Neuronal stem cell (in vitro differentiated cells): ENCODE measurements at regions not wholly inside any gene's neighbourhood (a gene's known extent, or its start where the extent isn't known, plus 50 kb on each side); places are given as distances from the start of the nearest gene placed in this dataset.

ENCODE experiments used
- DNase-seq: peaks from one replicate; pipeline ENCODE4 v3.0.0-alpha.2; 2013; ENCODE audit warnings: low spot score
- H2AFZ ChIP-seq: one replicate; pipeline ENCODE4 v1.6.1; 2013; ENCODE audit warnings: mild to moderate bottlenecking, low read length, inconsistent platforms
- H2AK5ac ChIP-seq: 2 replicates; pipeline ENCODE4 v1.6.1; 2013; ENCODE audit warnings: low read depth, mild to moderate bottlenecking, inconsistent platforms, low read length, moderate library complexity, mixed read lengths
- H2BK120ac ChIP-seq: 2 replicates; pipeline ENCODE4 v1.6.1; 2013; ENCODE audit warnings: low read depth, mild to moderate bottlenecking, inconsistent platforms, low read length, moderate library complexity, mixed read lengths
- H2BK12ac ChIP-seq: one replicate; pipeline ENCODE4 v1.6.1; 2013; ENCODE audit warnings: low read length, inconsistent platforms
- H2BK15ac ChIP-seq: 2 replicates; pipeline ENCODE4 v1.6.1; 2013; ENCODE audit warnings: mild to moderate bottlenecking, low read length, inconsistent platforms, mixed read lengths
- H2BK5ac ChIP-seq: one replicate; pipeline ENCODE4 v1.6.1; 2013; ENCODE audit warnings: inconsistent platforms, mild to moderate bottlenecking, low read length, moderate library complexity
- H3K14ac ChIP-seq: one replicate; pipeline ENCODE4 v1.6.1; 2013; ENCODE audit warnings: low read length, inconsistent platforms
- H3K18ac ChIP-seq: 2 replicates; pipeline ENCODE4 v1.6.1; 2013; ENCODE audit warnings: low read length, inconsistent platforms
- H3K23ac ChIP-seq: 2 replicates; pipeline ENCODE4 v1.6.1; 2013; ENCODE audit warnings: low read depth, mild to moderate bottlenecking, mixed read lengths, low read length, inconsistent platforms; ENCODE audit not compliant: poor library complexity
- H3K27ac ChIP-seq: replicated peaks from 3 replicates; pipeline ENCODE4 v1.5.1; 2013; ENCODE audit warnings: low read length, inconsistent platforms
- H3K27me3 ChIP-seq, 3 experiments: 2 replicates each; pipeline ENCODE4 v1.6.1; 2013; ENCODE audit warnings: low read length in 3 of 3, mild to moderate bottlenecking in 2 of 3, inconsistent platforms in 1 of 3, low read depth in 1 of 3, mixed read lengths in 1 of 3, moderate library complexity in 1 of 3; ENCODE audit not compliant: control insufficient read depth in 3 of 3, insufficient read depth in 3 of 3
- H3K36me3 ChIP-seq, 2 donors: replicated peaks in 1 of 2; 2 replicates each; pipeline ENCODE4 v1.6.1; 2013; ENCODE audit warnings: low read length in 2 of 2; ENCODE audit not compliant: control insufficient read depth in 2 of 2, insufficient read depth in 2 of 2
- H3K4ac ChIP-seq: 2 replicates; pipeline ENCODE4 v1.6.1; 2013; ENCODE audit warnings: inconsistent platforms, mild to moderate bottlenecking, low read length, moderate library complexity
- H3K4me1 ChIP-seq, 2 donors: 1 replicate in 1 of 2; 2 replicates in 1 of 2; pipeline ENCODE4 v1.6.1; 2013; ENCODE audit warnings: low read length in 2 of 2, low read depth in 1 of 2; ENCODE audit not compliant: control insufficient read depth in 2 of 2, insufficient read depth in 1 of 2
- H3K4me2 ChIP-seq: one replicate; pipeline ENCODE4 v1.6.1; 2013; ENCODE audit warnings: mild to moderate bottlenecking, low read length, inconsistent platforms; ENCODE audit not compliant: insufficient read depth, poor library complexity, severe bottlenecking
- H3K4me3 ChIP-seq, 2 donors: 2 replicates each; pipeline ENCODE4 v1.5.1; 2013; ENCODE audit warnings: low read length in 2 of 2, mild to moderate bottlenecking in 2 of 2, inconsistent platforms in 1 of 2, moderate library complexity in 1 of 2
- H3K79me1 ChIP-seq: one replicate; pipeline ENCODE4 v1.6.1; 2013; ENCODE audit warnings: low read depth, mild to moderate bottlenecking, inconsistent platforms, low read length, moderate library complexity
- H3K9ac ChIP-seq: one replicate; pipeline ENCODE4 v1.6.1; 2013; ENCODE audit warnings: mild to moderate bottlenecking, low read depth, low read length, inconsistent platforms; ENCODE audit not compliant: poor library complexity
- H3K9me3 ChIP-seq, 2 donors: replicated peaks in 1 of 2; 2 replicates each; pipeline versions ENCODE3 to v1.6.1; 2013; ENCODE audit warnings: low read length in 2 of 2, mild to moderate bottlenecking in 2 of 2, inconsistent platforms in 1 of 2, low read depth in 1 of 2, mixed read lengths in 1 of 2, moderate library complexity in 1 of 2; ENCODE audit not compliant: control insufficient read depth in 2 of 2, insufficient read depth in 1 of 2
- H4K8ac ChIP-seq: one replicate; pipeline ENCODE4 v1.6.1; 2013; ENCODE audit warnings: low read depth, mild to moderate bottlenecking, inconsistent platforms, low read length, moderate library complexity
- H4K91ac ChIP-seq: one replicate; pipeline ENCODE4 v1.6.1; 2013; ENCODE audit warnings: low read length, low read depth, mild to moderate bottlenecking, inconsistent platforms; ENCODE audit not compliant: poor library complexity
- WGBS, 2 donors: extraction: QIAGEN DNeasy Blood & Tissue Kit; methylation state at CpG; one replicate each; pipeline ENCODE4 v1.1.7; 2013; ENCODE audit warnings: missing lambda C conversion rate in 2 of 2, mixed read lengths in 1 of 2; ENCODE audit not compliant: insufficient read length in 2 of 2, insufficient replicate concordance in 1 of 2; ENCODE audit errors: extremely low coverage in 2 of 2; 5-methylcytosine and 5-hydroxymethylcytosine counted together

DNA sequence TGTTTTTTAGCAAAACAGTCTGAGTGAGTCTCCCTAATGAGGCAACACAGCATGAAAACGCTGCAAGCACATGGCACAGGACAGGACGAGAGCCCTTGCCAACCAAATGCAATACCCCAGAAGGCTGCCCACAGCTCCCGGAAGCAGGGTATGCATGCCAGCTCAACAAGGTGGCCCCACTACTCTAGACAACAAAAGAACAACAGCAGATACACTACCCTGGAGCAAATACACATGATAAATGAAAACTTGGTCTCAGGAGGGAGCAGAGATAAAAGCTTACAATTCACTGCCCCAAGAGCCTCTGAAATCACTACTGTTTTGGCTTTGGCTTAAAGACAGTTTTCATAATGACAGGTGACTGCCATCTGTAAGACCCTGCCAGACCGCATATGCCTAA, 785.4 kb upstream of the API5 start:
- H3K4me2 ChIP-seq: no peak overlapping the region
- H3K4me1 ChIP-seq: peaks cover 0 to 9% of the 10 kb centered on the region in 2 donors
- DNase-seq: no peak
- H3K27me3 ChIP-seq: no peaks in the 10 kb centered on the region
- no peak overlapping the region for H4K8ac ChIP-seq
- no peak overlapping the region for H3K23ac ChIP-seq
- no peak overlapping the region for H2BK5ac ChIP-seq
- H2AK5ac ChIP-seq: no peak overlapping the region
- H3K14ac ChIP-seq: no peak overlapping the region
- no CpG with 5 or more reads among the region's 4 CpGs for WGBS, 2 donors
- H3K9ac ChIP-seq: no peak overlapping the region
- no peaks in the 10 kb centered on the region for H3K79me1 ChIP-seq
- H4K91ac ChIP-seq: no peak overlapping the region
- H2AFZ ChIP-seq: no peak overlapping the region
- H3K27ac ChIP-seq: no peak overlapping the region
- H3K9me3 ChIP-seq: no peaks in the 10 kb centered on the region
- H3K4me3 ChIP-seq: no peak overlapping the region
- no peak overlapping the region for H2BK15ac ChIP-seq
- no peaks in the 10 kb centered on the region for H3K36me3 ChIP-seq
- no peak overlapping the region for H2BK12ac ChIP-seq
- no peak overlapping the region for H3K4ac ChIP-seq
- H2BK120ac ChIP-seq: no peak overlapping the region
- H3K18ac ChIP-seq: no peak overlapping the region

DNA sequence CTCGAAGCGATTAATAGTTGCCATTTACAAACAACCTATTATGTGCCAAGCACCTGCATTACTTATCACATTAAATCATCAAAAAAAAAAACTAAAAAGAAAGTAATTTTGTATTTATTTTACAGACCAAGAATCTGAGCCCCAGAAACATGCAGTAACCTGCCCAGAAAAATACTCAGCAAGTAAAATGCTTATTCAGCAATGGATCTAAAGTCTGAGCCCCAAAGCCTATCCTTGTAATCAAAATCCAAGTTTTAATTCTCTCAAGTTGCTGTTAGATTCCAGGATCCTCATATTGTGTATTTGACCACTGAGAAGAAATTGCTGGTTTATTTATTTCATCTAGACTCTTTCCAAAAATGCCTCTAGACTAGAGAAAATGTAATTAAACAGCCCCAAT, 783.3 kb upstream of the API5 start:
- H4K91ac ChIP-seq: no peak overlapping the region
- H3K36me3 ChIP-seq: no peaks in the 10 kb centered on the region
- H3K27ac ChIP-seq: no peak overlapping the region
- no peak overlapping the region for H2BK15ac ChIP-seq
- H2BK120ac ChIP-seq: no peak overlapping the region
- H3K4me3 ChIP-seq: no peak overlapping the region
- no peaks in the 10 kb centered on the region for H3K27me3 ChIP-seq
- DNase-seq: no peak
- no peak overlapping the region for H3K9ac ChIP-seq
- H3K79me1 ChIP-seq: no peaks in the 10 kb centered on the region
- H4K8ac ChIP-seq: no peak overlapping the region
- peaks cover 0 to 9% of the 10 kb centered on the region in 2 donors for H3K4me1 ChIP-seq
- H2AK5ac ChIP-seq: no peak overlapping the region
- H3K18ac ChIP-seq: no peak overlapping the region
- H2BK12ac ChIP-seq: no peak overlapping the region
- H3K4me2 ChIP-seq: no peak overlapping the region
- H3K14ac ChIP-seq: no peak overlapping the region
- no CpG with 5 or more reads among the region's 2 CpGs for WGBS, 2 donors
- no peaks in the 10 kb centered on the region for H3K9me3 ChIP-seq
- no peak overlapping the region for H2AFZ ChIP-seq
- no peak overlapping the region for H3K4ac ChIP-seq
- H3K23ac ChIP-seq: no peak overlapping the region
- no peak overlapping the region for H2BK5ac ChIP-seq

GRCh38 chr11:42528911-42529310, 782.9 kb upstream of the API5 start:
- Histone ChIP-seq H2AK5ac (no peak overlapping the region), H2BK12ac (no peak overlapping the region), H3K4me1 (peaks cover 0 to 9% of the 10 kb centered on the region in 2 donors), H4K8ac (no peak overlapping the region), H3K23ac (no peak overlapping the region), H4K91ac (no peak overlapping the region), H3K4me2 (no peak overlapping the region), H3K79me1 (no peaks in the 10 kb centered on the region), H3K9me3 (no peaks in the 10 kb centered on the region), H3K18ac (no peak overlapping the region), H2BK120ac (no peak overlapping the region), H3K36me3 (no peaks in the 10 kb centered on the region), H3K27me3 (no peaks in the 10 kb centered on the region), H3K9ac (no peak overlapping the region), H2BK5ac (no peak overlapping the region), H3K14ac (no peak overlapping the region), H3K27ac (no peak overlapping the region), H2BK15ac (no peak overlapping the region), H3K4me3 (no peak overlapping the region), H3K4ac (no peak overlapping the region), H2AFZ (no peak overlapping the region)
- no peak for DNase-seq
- WGBS, 2 donors: no CpG with 5 or more reads among the region's 2 CpGs

DNA sequence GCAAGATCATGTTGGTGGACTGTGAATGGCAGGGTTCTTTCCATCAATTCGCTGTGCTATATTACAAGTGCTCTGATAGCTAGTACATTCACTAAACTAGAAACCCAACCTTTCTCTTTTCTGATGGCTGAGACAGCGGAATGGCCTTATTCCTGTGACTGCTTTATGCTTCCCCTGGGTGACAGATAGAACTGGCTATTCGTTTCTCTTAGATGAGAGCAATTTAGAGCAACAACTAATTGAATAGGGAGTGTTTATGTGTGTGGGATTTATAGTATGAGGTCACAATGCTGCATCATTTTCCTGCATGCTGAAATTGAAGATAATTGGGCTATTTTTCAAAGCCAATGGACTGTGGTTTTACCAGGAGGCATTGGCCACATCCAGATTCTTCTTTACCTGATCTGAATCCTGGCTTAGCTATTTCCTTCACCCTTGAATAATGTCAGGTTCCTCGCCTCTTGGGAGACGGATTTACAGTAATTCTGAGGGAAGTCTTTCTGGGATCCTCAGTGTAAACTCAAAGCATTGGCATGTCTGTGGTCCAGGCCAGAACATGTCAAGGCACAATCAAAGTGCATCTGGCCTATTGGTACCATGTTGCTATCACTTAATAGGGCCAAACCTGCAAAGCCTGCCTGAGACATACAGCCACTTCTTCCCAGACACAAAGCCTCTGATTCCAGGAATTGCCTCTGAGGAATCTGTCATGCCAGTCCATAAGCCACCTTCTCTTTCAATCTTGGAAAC, 775.0 kb upstream of the API5 start:
- Histone ChIP-seq H3K4me2 (no peak overlapping the region), H3K9me3 (no peaks in the 10 kb centered on the region), H3K23ac (no peak overlapping the region), H3K4ac (no peak overlapping the region), H3K18ac (no peak overlapping the region), H4K8ac (no peak overlapping the region), H4K91ac (no peak overlapping the region), H3K14ac (no peak overlapping the region), H3K79me1 (no peaks in the 10 kb centered on the region), H2AK5ac (no peak overlapping the region), H3K9ac (no peak overlapping the region), H3K4me3 (no peak overlapping the region), H2BK5ac (no peak overlapping the region), H2BK15ac (no peak overlapping the region), H2BK120ac (no peak overlapping the region), H2BK12ac (no peak overlapping the region), H3K27ac (no peak overlapping the region), H3K27me3 (no peaks in the 10 kb centered on the region), H3K36me3 (no peaks in the 10 kb centered on the region), H3K4me1 (no peaks in the 10 kb centered on the region), H2AFZ (no peak overlapping the region)
- no CpG with 5 or more reads among the region's 5 CpGs for WGBS, 2 donors
- no peak for DNase-seq
